Testis (tissue), 2 donors: ENCODE measurements at regions not wholly inside any gene's neighbourhood (a gene's known extent, or its start where the extent isn't known, plus 50 kb on each side); places are given as distances from the start of the nearest gene placed in this dataset.

ENCODE experiments used
- CTCF ChIP-seq, 3 experiments: fragments of 450-650 bp in 2 of 3; fragments of 200-600 bp in 1 of 3; sonication (generic) in 1 of 3; IDR thresholded peaks; one replicate each; pipeline ENCODE4 v1.5.1; 2016 to 2019; ENCODE audit warnings: antibody characterized with exemption in 3 of 3, mild to moderate bottlenecking in 2 of 3, moderate library complexity in 1 of 3
- POLR2A ChIP-seq: fragments of 450-650 bp; IDR thresholded peaks from one replicate; pipeline ENCODE4 v1.6.1; 2017; ENCODE audit warnings: antibody characterized with exemption, mild to moderate bottlenecking, moderate library complexity

- TF ChIP-seq CTCF (IDR thresholded peaks at IDR 0.05) = no peak
- no peak for TF ChIP-seq POLR2A
Observed at GRCh38 chr15:25579127-25579526, 140.3 kb upstream of the UBE3A start.
